Transverse colon (tissue), 4 donors: ENCODE measurements at regions not wholly inside any gene's neighbourhood (a gene's known extent, or its start where the extent isn't known, plus 50 kb on each side); places are given as distances from the start of the nearest gene placed in this dataset.

Experiments
- DNase-seq: peaks from one replicate; pipeline ENCODE4 v3.0.0-alpha.2; 2019
- H3K27ac ChIP-seq, 4 donors: fragments of 200-600 bp; sonication (generic); 2 replicates each; pipeline ENCODE4 v1.5.1; 2016 to 2018; ENCODE audit warnings: inconsistent platforms in 4 of 4
- H3K27me3 ChIP-seq: fragments of 200-600 bp; sonication (generic); 2 replicates; pipeline ENCODE4 v1.5.1; 2017; ENCODE audit warnings: inconsistent platforms
- H3K36me3 ChIP-seq, 4 donors: fragments of 200-600 bp; sonication (generic); 2 replicates each; pipeline ENCODE4 v1.5.1; 2017 to 2019; ENCODE audit warnings: inconsistent platforms in 4 of 4
- H3K4me1 ChIP-seq, 4 donors: fragments of 200-600 bp; sonication (generic); 2 replicates each; pipeline ENCODE4 v1.5.1; 2017 to 2020; ENCODE audit warnings: inconsistent platforms in 4 of 4
- H3K4me3 ChIP-seq, 4 donors: fragments of 200-600 bp; sonication (generic); 1 replicate in 1 of 4; 2 replicates in 3 of 4; pipeline versions ENCODE4 v1.5.1 to v1.6.1; 2017 to 2019; ENCODE audit warnings: inconsistent platforms in 4 of 4
- H3K9me3 ChIP-seq, 2 donors: fragments of 200-600 bp; sonication (generic); 2 replicates each; pipeline ENCODE4 v1.5.1; 2017 to 2019; ENCODE audit warnings: inconsistent platforms in 2 of 2
- CTCF ChIP-seq, 5 experiments: fragments of 200-600 bp in 3 of 5; fragments of 450-650 bp in 2 of 5; sonication (generic) in 3 of 5; IDR thresholded peaks; 1 replicate in 2 of 5; 2 replicates in 3 of 5; pipeline ENCODE4 v1.5.1; 2016 to 2017; ENCODE audit warnings: antibody characterized with exemption in 5 of 5, inconsistent platforms in 3 of 5, mild to moderate bottlenecking in 2 of 5, moderate library complexity in 1 of 5
- EP300 ChIP-seq: sonication (generic); formaldehyde crosslinking; IDR thresholded peaks from one replicate; pipeline ENCODE4 v1.6.1; 2017; ENCODE audit warnings: antibody characterized with exemption, low read depth
- POLR2A ChIP-seq: fragments of 450-650 bp; IDR thresholded peaks from one replicate; pipeline ENCODE4 v1.6.1; 2016; ENCODE audit warnings: antibody characterized with exemption, mild to moderate bottlenecking, moderate library complexity
- POLR2AphosphoS5 ChIP-seq, 3 donors: sonication (generic); formaldehyde crosslinking; IDR thresholded peaks; one replicate each; pipeline ENCODE4 v1.6.1; 2016; ENCODE audit warnings: antibody characterized with exemption in 3 of 3
- WGBS, 2 donors: methylation state at CpG; one replicate each; pipeline ENCODE4 v1.1.5; 2018; ENCODE audit warnings: low coverage in 1 of 2; 5-methylcytosine and 5-hydroxymethylcytosine counted together
- in situ Hi-C, 4 donors: fragments of 200-750 bp; cut with MboI; loops; one replicate each; pipeline versions ENCODE4 v1.15.0 to v1.15.1; 2017; ENCODE audit warnings: low sequenced_read_pairs in 3 of 4, low pct_ligation_motif_present in 1 of 4, low pct_unique_long_range_greater_than_20kb in 1 of 4
- intact Hi-C: fragments of 100-400 bp; cut with DNase I; formaldehyde crosslinking; loops from one replicate; pipeline ENCODE4 v1.15.1; 2023; ENCODE audit warnings: low total_unique reads

- Histone ChIP-seq H3K36me3 (no peaks in the 10 kb centered on the region), H3K9me3 (no peaks in the 10 kb centered on the region), H3K27ac (no peak overlapping the region), H3K4me3 (no peak overlapping the region), H3K27me3 (no peaks in the 10 kb centered on the region), H3K4me1 (no peaks in the 10 kb centered on the region)
- DNase-seq: no peak
- in situ Hi-C loops (loop anchor here in 1 of 4 donors (25.0 kb wide), 1 partner anchor 775 kb away; no protein-coding TSS in a partner anchor), intact Hi-C loops (no loop called here)
- 63 to 65% methylated on average over 2 of the region's 2 CpGs for WGBS, 2 donors
- TF ChIP-seq POLR2AphosphoS5 (IDR thresholded peaks at IDR 0.05) (no peak), POLR2A (no peak), EP300 (no peak)
These were observed 159.8 kb upstream of the ETAA1 start for GRCh38 chr2:67237288-67237687.

- in situ Hi-C loops: loop anchor here in 1 of 4 donors (25.0 kb wide), 1 partner anchor 772 kb away; no protein-coding TSS in a partner anchor
- WGBS, 2 donors: 90% methylated on average over 2 of the region's 2 CpGs; no CpG with 5 or more reads in 1 of the 2 donors
- DNase-seq: no peak
These were observed 156.6 kb upstream of the ETAA1 start for GRCh38 chr2:67240507-67240906.

GRCh38 chr2:67241453-67241852, 155.7 kb upstream of the ETAA1 start:
- Histone ChIP-seq H3K4me3 (no peak overlapping the region), H3K4me1 (no peaks in the 10 kb centered on the region), H3K27me3 (no peaks in the 10 kb centered on the region), H3K9me3 (no peaks in the 10 kb centered on the region), H3K27ac (no peak overlapping the region), H3K36me3 (no peaks in the 10 kb centered on the region)
- no peak for DNase-seq
- TF ChIP-seq POLR2AphosphoS5 (IDR thresholded peaks at IDR 0.05) (no peak), EP300 (no peak), CTCF (IDR thresholded peaks at IDR 0.05) (no peak), POLR2A (no peak)
- WGBS, 2 donors: 80 to 83% methylated on average over 1 of the region's 1 CpG
- intact Hi-C loops (no loop called here), in situ Hi-C loops (loop anchor here in 1 of 4 donors (25.0 kb wide), 1 partner anchor 771 kb away; no protein-coding TSS in a partner anchor)

More at GRCh38 chr2:67240507-67240906, 156.6 kb upstream of the ETAA1 start:
- Histone ChIP-seq H3K9me3 (no peaks in the 10 kb centered on the region), H3K27ac (no peak overlapping the region), H3K36me3 (no peaks in the 10 kb centered on the region), H3K4me1 (no peaks in the 10 kb centered on the region), H3K27me3 (no peaks in the 10 kb centered on the region), H3K4me3 (no peak overlapping the region)
- intact Hi-C loops: no loop called here
- TF ChIP-seq EP300 (no peak), CTCF (IDR thresholded peaks at IDR 0.05) (no peak), POLR2AphosphoS5 (IDR thresholded peaks at IDR 0.05) (no peak), POLR2A (no peak)

- Histone ChIP-seq H3K36me3 (no peaks in the 10 kb centered on the region), H3K9me3 (no peaks in the 10 kb centered on the region), H3K27ac (no peak overlapping the region), H3K4me1 (no peaks in the 10 kb centered on the region), H3K4me3 (no peak overlapping the region), H3K27me3 (no peaks in the 10 kb centered on the region)
- intact Hi-C loops: no loop called here
- 78% methylated on average over 3 of the region's 3 CpGs; no CpG with 5 or more reads in 1 of the 2 donors for WGBS, 2 donors
- no peak for DNase-seq
- in situ Hi-C loops: loop anchor here in 1 of 4 donors (25.0 kb wide), 1 partner anchor 770 kb away; no protein-coding TSS in a partner anchor
- TF ChIP-seq POLR2A (no peak), EP300 (no peak), POLR2AphosphoS5 (IDR thresholded peaks at IDR 0.05) (no peak), CTCF (IDR thresholded peaks at IDR 0.05) (no peak)
These were observed 154.7 kb upstream of the ETAA1 start for GRCh38 chr2:67242456-67242855.

- no peaks in the 10 kb centered on the region for H3K4me1 ChIP-seq
- H3K9me3 ChIP-seq: no peaks in the 10 kb centered on the region
- DNase-seq: no peak
- in situ Hi-C loops: loop anchor here in 1 of 4 donors (25.0 kb wide), 1 partner anchor 768 kb away; no protein-coding TSS in a partner anchor
- TF ChIP-seq CTCF (IDR thresholded peaks at IDR 0.05) (no peak), EP300 (no peak)
- no peaks in the 10 kb centered on the region for H3K36me3 ChIP-seq
- WGBS, 2 donors: 74 to 75% methylated on average over 2 of the region's 2 CpGs
- H3K27ac ChIP-seq: no peak overlapping the region
- intact Hi-C loops: no loop called here
- no peak overlapping the region for H3K4me3 ChIP-seq
- H3K27me3 ChIP-seq: no peaks in the 10 kb centered on the region
These were observed 153.2 kb upstream of the ETAA1 start for GRCh38 chr2:67243919-67244318.
